Calu3 (cell line): ENCODE measurements at regions not wholly inside any gene's neighbourhood (a gene's known extent, or its start where the extent isn't known, plus 50 kb on each side); places are given as distances from the start of the nearest gene placed in this dataset.

ENCODE experiments used
- BruUV-seq: library from RNA; stranded (reverse); fragments of 400-500 nt; replicated peaks from 2 replicates; lab custom pipeline; 2021; lab: Mats Ljungman, UMichigan
- CTCF ChIA-PET: fragments of 300-600 bp; sonication (Branson Sonifier 250); formaldehyde crosslinking; loops from one replicate; lab custom pipeline; 2022; ENCODE audit warnings: antibody characterized with exemption; lab: Charles Lee
- DNase-seq: peaks from one replicate; pipeline ENCODE4 v3.0.0; 2022
- H3K27ac Mint-ChIP-seq: one replicate; pipeline ENCODE4 v1.8.0; 2022; ENCODE audit warnings: mixed read lengths; ENCODE audit not compliant: unreplicated experiment
- H3K27me3 Mint-ChIP-seq: one replicate; pipeline ENCODE4 v1.8.0; 2022; ENCODE audit warnings: mixed read lengths; ENCODE audit not compliant: unreplicated experiment
- H3K36me3 Mint-ChIP-seq: one replicate; pipeline ENCODE4 v1.8.0; 2022; ENCODE audit warnings: mild to moderate bottlenecking, moderate library complexity, mixed read lengths; ENCODE audit not compliant: insufficient read depth, unreplicated experiment
- H3K4me1 Mint-ChIP-seq: one replicate; pipeline ENCODE4 v1.8.0; 2022; ENCODE audit warnings: mild to moderate bottlenecking, low read depth, mixed read lengths; ENCODE audit not compliant: unreplicated experiment
- H3K4me3 Mint-ChIP-seq: one replicate; pipeline ENCODE4 v1.8.0; 2022; ENCODE audit warnings: mild to moderate bottlenecking, low read depth, moderate library complexity, mixed read lengths; ENCODE audit not compliant: unreplicated experiment
- H3K9me3 Mint-ChIP-seq: one replicate; pipeline ENCODE4 v1.8.0; 2022; ENCODE audit warnings: low read depth, mixed read lengths; ENCODE audit not compliant: unreplicated experiment
- intact Hi-C: fragments of 100-400 bp; cut with micrococcal nuclease; formaldehyde crosslinking; loops from one replicate; pipeline ENCODE4 v1.10.0; 2022; ENCODE audit not compliant: unreplicated experiment
- TF ChIP-seq, protein P1 (sequence below): fragments of 200-600 bp; IDR thresholded peaks from one replicate; pipeline ENCODE4 v1.8.0; 2022; ENCODE audit warnings: antibody characterized with exemption; ENCODE audit not compliant: unreplicated experiment

DNA sequence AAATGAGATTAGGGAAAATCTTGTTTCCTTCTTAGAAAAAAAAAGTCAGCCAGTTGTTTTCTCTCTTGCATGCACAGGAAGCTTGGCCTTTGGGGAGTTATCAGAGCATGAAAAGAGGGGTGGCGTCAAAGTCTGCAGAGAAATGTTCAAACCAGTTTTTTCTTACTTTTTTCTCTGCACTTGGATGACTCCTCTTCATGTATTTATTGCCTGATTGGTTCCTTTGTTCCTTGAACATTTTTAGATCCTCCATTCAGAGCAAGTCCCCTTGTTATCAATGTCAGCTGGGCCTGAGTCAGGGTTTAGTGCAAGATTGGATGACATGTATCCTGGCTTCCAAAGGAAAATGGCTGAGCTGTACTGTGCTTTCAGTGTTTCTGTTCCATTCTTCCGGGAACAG, 392.6 kb upstream of the BRINP1 start:
- no peak for DNase-seq
- intact Hi-C loops = no loop called here
- Mint-ChIP-seq H3K4me1 (no peaks in the 10 kb centered on the region), H3K27me3 (no peaks in the 10 kb centered on the region), H3K9me3 (peaks cover 13% of the 10 kb centered on the region), H3K4me3 (no peak overlapping the region), H3K36me3 (no peaks in the 10 kb centered on the region), H3K27ac (no peak overlapping the region)
- TF ChIP-seq, protein P1, sequence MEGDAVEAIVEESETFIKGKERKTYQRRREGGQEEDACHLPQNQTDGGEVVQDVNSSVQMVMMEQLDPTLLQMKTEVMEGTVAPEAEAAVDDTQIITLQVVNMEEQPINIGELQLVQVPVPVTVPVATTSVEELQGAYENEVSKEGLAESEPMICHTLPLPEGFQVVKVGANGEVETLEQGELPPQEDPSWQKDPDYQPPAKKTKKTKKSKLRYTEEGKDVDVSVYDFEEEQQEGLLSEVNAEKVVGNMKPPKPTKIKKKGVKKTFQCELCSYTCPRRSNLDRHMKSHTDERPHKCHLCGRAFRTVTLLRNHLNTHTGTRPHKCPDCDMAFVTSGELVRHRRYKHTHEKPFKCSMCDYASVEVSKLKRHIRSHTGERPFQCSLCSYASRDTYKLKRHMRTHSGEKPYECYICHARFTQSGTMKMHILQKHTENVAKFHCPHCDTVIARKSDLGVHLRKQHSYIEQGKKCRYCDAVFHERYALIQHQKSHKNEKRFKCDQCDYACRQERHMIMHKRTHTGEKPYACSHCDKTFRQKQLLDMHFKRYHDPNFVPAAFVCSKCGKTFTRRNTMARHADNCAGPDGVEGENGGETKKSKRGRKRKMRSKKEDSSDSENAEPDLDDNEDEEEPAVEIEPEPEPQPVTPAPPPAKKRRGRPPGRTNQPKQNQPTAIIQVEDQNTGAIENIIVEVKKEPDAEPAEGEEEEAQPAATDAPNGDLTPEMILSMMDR = no peak
- CTCF ChIA-PET = no interaction called here
- BruUV-seq = no TSS peak

DNA sequence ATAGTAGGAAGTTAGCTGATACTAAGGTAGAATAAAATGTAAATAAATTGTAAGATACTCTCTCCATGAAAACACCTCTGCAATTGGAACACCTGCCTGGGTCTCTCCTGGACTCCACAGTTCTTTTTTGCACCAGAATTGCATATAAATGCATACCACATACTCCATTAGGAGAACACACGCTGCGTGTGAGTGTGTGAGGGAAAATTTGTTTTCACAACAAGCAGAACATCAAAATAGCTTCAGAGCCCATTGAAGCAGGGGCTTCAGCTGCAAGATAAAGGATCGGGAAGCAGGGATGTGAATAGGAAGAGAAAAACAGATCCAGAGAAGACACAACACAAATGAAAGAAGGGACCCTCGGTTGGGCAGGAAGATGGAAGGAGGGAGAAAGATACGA, 389.8 kb upstream of the BRINP1 start:
- H3K27me3 Mint-ChIP-seq = no peaks in the 10 kb centered on the region
- TF ChIP-seq, protein P1 = no peak
- BruUV-seq = no TSS peak

DNA sequence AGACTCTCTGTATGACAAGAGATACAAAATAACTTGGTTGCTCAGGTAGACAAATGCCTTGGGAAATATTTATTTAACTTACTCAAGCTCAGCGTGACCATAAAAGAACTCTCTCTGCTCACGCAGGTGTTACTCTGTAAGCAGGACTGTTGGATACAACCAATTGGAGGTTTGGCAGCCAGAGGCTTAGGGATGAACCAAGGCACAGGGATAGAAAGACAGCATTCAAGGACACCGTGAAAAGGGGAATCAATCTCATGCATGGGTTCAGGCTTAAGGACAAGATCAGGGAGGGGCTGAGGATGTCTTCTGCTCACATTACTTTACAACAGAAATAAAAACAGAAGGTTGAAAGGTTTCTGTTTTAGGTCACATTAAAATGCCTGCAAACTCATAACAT, 389.0 kb upstream of the BRINP1 start:
- CTCF ChIA-PET = no interaction called here
- no peak overlapping the region for H3K27ac Mint-ChIP-seq
- no peak overlapping the region for H3K4me3 Mint-ChIP-seq
- TF ChIP-seq, protein P1 = no peak
- H3K36me3 Mint-ChIP-seq = no peaks in the 10 kb centered on the region
- H3K9me3 Mint-ChIP-seq = peaks cover 14% of the 10 kb centered on the region
- H3K4me1 Mint-ChIP-seq = no peaks in the 10 kb centered on the region
- intact Hi-C loops = no loop called here
- no TSS peak for BruUV-seq
- DNase-seq = no peak
- H3K27me3 Mint-ChIP-seq = no peaks in the 10 kb centered on the region

More for the DNA sequence above, 389.8 kb upstream of the BRINP1 start:
- Mint-ChIP-seq H3K9me3 (peaks cover 14% of the 10 kb centered on the region), H3K4me1 (no peaks in the 10 kb centered on the region), H3K36me3 (no peaks in the 10 kb centered on the region), H3K27ac (no peak overlapping the region), H3K4me3 (no peak overlapping the region)
- intact Hi-C loops = no loop called here
- no peak for DNase-seq
- CTCF ChIA-PET = no interaction called here

DNA sequence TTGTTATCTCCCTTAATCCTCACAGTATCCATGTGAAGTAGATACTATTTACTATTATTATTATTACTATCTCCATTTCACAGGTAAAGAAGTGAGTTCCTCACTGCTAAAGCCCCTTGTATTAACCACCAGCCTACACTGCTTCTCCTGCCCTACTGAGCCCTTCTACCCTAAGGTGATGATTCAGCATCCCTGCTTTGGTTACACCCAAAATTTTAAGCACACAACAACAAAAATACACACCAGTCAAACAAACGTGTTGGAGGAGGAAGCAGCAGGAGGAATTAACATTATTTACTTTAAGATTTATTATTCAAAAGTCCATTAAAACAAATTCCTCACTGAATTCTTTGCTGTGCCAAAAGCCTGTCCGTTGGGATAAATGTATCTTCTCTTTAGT, 370.2 kb upstream of the BRINP1 start:
- intact Hi-C loops = no loop called here
- Mint-ChIP-seq H3K4me3 (no peak overlapping the region), H3K4me1 (no peaks in the 10 kb centered on the region), H3K27ac (no peak overlapping the region), H3K27me3 (no peaks in the 10 kb centered on the region), H3K36me3 (no peaks in the 10 kb centered on the region), H3K9me3 (peaks cover 7% of the 10 kb centered on the region)
- TF ChIP-seq, protein P1 = no peak
- no TSS peak for BruUV-seq
- CTCF ChIA-PET = no interaction called here
- no peak for DNase-seq
